ENCODE measurements at regions not wholly inside any gene's neighbourhood (a gene's known extent, or its start where the extent isn't known, plus 50 kb on each side); places are given as distances from the start of the nearest gene placed in this dataset.

DNA sequence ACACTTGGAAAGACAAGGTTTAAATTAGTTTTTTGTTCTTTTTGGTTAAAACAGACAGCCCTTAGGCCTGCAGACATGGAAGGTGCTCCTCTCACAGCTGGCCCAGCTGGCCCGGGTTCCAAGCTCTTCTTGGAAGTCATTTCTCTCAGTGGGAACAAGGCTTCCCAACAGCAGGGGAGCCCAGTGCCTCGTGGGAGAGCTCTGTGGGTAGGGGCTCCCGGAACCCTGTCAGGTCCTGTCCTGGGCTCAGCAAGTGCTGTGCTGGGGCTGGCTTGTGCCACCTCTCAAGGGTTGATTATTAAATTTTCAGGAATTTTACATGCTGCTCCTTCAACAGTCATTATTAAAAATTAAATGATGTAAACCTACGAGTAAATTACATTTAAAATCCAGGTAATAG, 189.6 kb downstream of the GALNT1 start:
- TF ChIP-seq, protein P1, sequence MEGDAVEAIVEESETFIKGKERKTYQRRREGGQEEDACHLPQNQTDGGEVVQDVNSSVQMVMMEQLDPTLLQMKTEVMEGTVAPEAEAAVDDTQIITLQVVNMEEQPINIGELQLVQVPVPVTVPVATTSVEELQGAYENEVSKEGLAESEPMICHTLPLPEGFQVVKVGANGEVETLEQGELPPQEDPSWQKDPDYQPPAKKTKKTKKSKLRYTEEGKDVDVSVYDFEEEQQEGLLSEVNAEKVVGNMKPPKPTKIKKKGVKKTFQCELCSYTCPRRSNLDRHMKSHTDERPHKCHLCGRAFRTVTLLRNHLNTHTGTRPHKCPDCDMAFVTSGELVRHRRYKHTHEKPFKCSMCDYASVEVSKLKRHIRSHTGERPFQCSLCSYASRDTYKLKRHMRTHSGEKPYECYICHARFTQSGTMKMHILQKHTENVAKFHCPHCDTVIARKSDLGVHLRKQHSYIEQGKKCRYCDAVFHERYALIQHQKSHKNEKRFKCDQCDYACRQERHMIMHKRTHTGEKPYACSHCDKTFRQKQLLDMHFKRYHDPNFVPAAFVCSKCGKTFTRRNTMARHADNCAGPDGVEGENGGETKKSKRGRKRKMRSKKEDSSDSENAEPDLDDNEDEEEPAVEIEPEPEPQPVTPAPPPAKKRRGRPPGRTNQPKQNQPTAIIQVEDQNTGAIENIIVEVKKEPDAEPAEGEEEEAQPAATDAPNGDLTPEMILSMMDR (conservative IDR thresholded peaks at IDR 0.05; ENCODE audit: low read depth, low read length) = no peak
- no peak for TF ChIP-seq EZH2 (IDR thresholded peaks at IDR 0.05; ENCODE audit: low read length, unreplicated experiment)

Data from PC-3 (cell line).